ENCODE measurements at regions not wholly inside any gene's neighbourhood (a gene's known extent, or its start where the extent isn't known, plus 50 kb on each side); places are given as distances from the start of the nearest gene placed in this dataset.

GRCh38 chr10:80750268-80750667, 212.6 kb downstream of the SH2D4B start:
- no peak for TF ChIP-seq EZH2 (IDR thresholded peaks at IDR 0.05)
- TF ChIP-seq POLR2AphosphoS5 (IDR thresholded peaks at IDR 0.05; ENCODE audit: borderline replicate concordance, low read depth, low read length): no peak
